ENCODE measurements at regions not wholly inside any gene's neighbourhood (a gene's known extent, or its start where the extent isn't known, plus 50 kb on each side); places are given as distances from the start of the nearest gene placed in this dataset.

DNA sequence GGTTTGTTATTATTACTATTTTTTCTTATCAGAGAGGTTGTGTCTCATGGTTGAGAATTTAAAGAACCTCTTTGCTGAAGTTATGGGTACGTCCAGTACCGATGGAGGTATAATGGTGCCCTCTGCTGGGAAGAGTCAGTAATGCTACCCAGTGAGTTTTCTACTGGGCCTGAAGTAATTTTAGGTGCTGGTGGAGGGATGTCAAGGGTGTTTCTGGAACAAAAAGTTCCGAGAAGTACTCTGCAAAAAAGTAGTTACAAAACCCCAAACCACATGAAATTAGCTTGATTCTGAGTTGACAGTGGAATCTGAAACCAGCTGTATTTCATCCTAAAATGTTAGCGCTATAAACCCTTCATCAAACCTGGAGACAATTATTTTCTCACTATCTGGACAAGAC lies 102.5 kb upstream of the MID1 start:
- DNase-seq: peak; percentile 21
- Mint-ChIP-seq H3K4me1 (no peaks in the 10 kb centered on the region), H3K9me3 (no peaks in the 10 kb centered on the region), H3K36me3 (ENCODE audit: low read depth) (no peaks in the 10 kb centered on the region), H3K27ac (no peak overlapping the region), H3K27me3 (no peaks in the 10 kb centered on the region), H3K4me3 (no peak overlapping the region)
- POLR2A ChIA-PET: no interaction called here
- CTCF ChIA-PET: interaction anchor here (0.7 to 4.7 kb wide), 3 partner anchors 9 to 533 kb away, joined by 3 to 36 read pairs (median 3); no protein-coding TSS in a partner anchor

GRCh38 chrX:10725071-10725470 lies 104.7 kb upstream of the MID1 start:
- H3K27me3 Mint-ChIP-seq: no peaks in the 10 kb centered on the region
- no peaks in the 10 kb centered on the region for H3K36me3 Mint-ChIP-seq (ENCODE audit: low read depth)
- no peak overlapping the region for H3K4me3 Mint-ChIP-seq
- H3K9me3 Mint-ChIP-seq: no peaks in the 10 kb centered on the region
- POLR2A ChIA-PET: no interaction called here
- no peak overlapping the region for H3K27ac Mint-ChIP-seq
- CTCF ChIA-PET: interaction anchor here (0.9 to 4.7 kb wide), 2 partner anchors 8 to 535 kb away, joined by 4 to 36 read pairs; no protein-coding TSS in a partner anchor
- H3K4me1 Mint-ChIP-seq: no peaks in the 10 kb centered on the region
- DNase-seq: no peak

DNA sequence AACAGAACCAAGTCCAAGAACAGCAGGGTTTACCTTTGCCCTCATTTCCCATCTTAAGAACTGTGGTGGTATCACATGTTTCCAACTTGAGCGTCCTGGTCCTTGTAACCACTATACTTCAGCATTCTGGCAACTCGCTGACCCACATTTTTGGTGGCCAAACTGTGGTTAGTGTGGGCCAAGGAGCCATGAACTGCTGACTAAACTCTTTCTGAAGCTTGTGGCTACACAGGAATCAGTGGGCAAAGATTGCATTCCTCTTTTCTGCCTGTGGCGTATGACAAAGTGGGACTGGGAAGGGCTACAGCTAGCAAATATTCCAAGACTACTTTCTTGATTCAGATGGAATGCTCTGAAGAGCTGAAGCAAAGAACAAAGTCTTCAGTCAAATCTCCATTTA lies 106.3 kb upstream of the MID1 start:
- Mint-ChIP-seq H3K4me3 (no peak overlapping the region), H3K27ac (no peak overlapping the region), H3K9me3 (no peaks in the 10 kb centered on the region), H3K27me3 (no peaks in the 10 kb centered on the region), H3K4me1 (no peaks in the 10 kb centered on the region), H3K36me3 (ENCODE audit: low read depth) (no peaks in the 10 kb centered on the region)
- no peak for DNase-seq
- ChIA-PET CTCF (interaction anchor here (1.4 kb wide), 1 partner anchor 20 kb away, joined by 3 read pairs; no protein-coding TSS in a partner anchor), POLR2A (no interaction called here)

DNA sequence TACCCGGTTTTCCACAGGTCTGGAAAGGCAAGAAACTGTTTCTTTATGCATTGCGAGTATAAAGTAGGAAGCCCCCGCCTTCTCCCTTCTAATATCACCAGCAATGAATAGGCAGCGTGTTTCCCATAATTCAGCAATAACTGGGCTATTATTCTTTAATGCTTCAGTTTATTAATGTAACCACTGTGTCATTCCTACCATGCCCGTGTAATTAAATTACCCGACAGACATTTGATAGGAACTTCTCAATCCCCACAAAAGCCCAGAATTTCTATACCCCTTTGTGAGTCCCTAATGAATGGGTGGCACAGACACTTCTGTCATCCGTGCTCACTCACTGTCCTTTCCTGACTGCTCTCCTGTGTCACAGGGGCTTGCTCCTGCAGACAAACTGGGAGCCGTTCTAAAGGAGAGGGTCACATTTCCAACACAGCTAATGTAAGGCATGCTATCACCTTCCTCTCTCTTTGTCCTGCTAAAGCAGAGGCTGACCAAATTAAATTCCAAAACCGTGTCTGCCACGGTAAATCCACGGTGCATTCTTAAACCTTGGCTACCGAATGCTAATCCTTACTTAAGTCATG lies 108.5 kb upstream of the MID1 start:
- Mint-ChIP-seq H3K4me3 (no peak overlapping the region), H3K9me3 (no peaks in the 10 kb centered on the region), H3K27me3 (no peaks in the 10 kb centered on the region), H3K36me3 (ENCODE audit: low read depth) (no peaks in the 10 kb centered on the region), H3K27ac (no peak overlapping the region), H3K4me1 (no peaks in the 10 kb centered on the region)
- CTCF ChIA-PET: no interaction called here
- DNase-seq: no peak
- POLR2A ChIA-PET: no interaction called here

- CTCF ChIA-PET: no interaction called here
- no peak for DNase-seq
- Mint-ChIP-seq H3K27ac (no peak overlapping the region), H3K4me3 (no peak overlapping the region), H3K36me3 (ENCODE audit: low read depth) (no peaks in the 10 kb centered on the region), H3K27me3 (no peaks in the 10 kb centered on the region), H3K9me3 (no peaks in the 10 kb centered on the region), H3K4me1 (no peaks in the 10 kb centered on the region)
- POLR2A ChIA-PET: no interaction called here
These were observed 119.0 kb upstream of the MID1 start for GRCh38 chrX:10739426-10739825.

GRCh38 chrX:10741003-10741402 lies 120.6 kb upstream of the MID1 start:
- Mint-ChIP-seq H3K4me3 (no peak overlapping the region), H3K27ac (no peak overlapping the region), H3K4me1 (no peaks in the 10 kb centered on the region), H3K27me3 (no peaks in the 10 kb centered on the region), H3K9me3 (no peaks in the 10 kb centered on the region), H3K36me3 (ENCODE audit: low read depth) (no peaks in the 10 kb centered on the region)
- no peak for DNase-seq
- ChIA-PET POLR2A (no interaction called here), CTCF (no interaction called here)

- POLR2A ChIA-PET: no interaction called here
- no peak for DNase-seq
- H3K4me1 Mint-ChIP-seq: no peaks in the 10 kb centered on the region
- CTCF ChIA-PET: no interaction called here
- no peak overlapping the region for H3K27ac Mint-ChIP-seq
- H3K9me3 Mint-ChIP-seq: no peaks in the 10 kb centered on the region
- no peak overlapping the region for H3K4me3 Mint-ChIP-seq
- no peaks in the 10 kb centered on the region for H3K36me3 Mint-ChIP-seq (ENCODE audit: low read depth)
- H3K27me3 Mint-ChIP-seq: no peaks in the 10 kb centered on the region
These were observed 121.2 kb upstream of the MID1 start for GRCh38 chrX:10741550-10741949.

- Mint-ChIP-seq H3K27me3 (no peaks in the 10 kb centered on the region), H3K4me1 (no peaks in the 10 kb centered on the region), H3K27ac (no peak overlapping the region), H3K9me3 (no peaks in the 10 kb centered on the region), H3K4me3 (no peak overlapping the region), H3K36me3 (ENCODE audit: low read depth) (no peaks in the 10 kb centered on the region)
- DNase-seq: no peak
- POLR2A ChIA-PET: no interaction called here
- CTCF ChIA-PET: no interaction called here
These were observed 123.1 kb upstream of the MID1 start for GRCh38 chrX:10743476-10743875.

- Mint-ChIP-seq H3K27ac (no peak overlapping the region), H3K27me3 (no peaks in the 10 kb centered on the region), H3K4me3 (no peak overlapping the region), H3K36me3 (ENCODE audit: low read depth) (no peaks in the 10 kb centered on the region), H3K4me1 (no peaks in the 10 kb centered on the region), H3K9me3 (no peaks in the 10 kb centered on the region)
- DNase-seq: no peak
- ChIA-PET CTCF (no interaction called here), POLR2A (no interaction called here)
These were observed 123.6 kb upstream of the MID1 start for GRCh38 chrX:10744007-10744406.

GRCh38 chrX:10747975-10748374 lies 127.6 kb upstream of the MID1 start:
- no peaks in the 10 kb centered on the region for H3K9me3 Mint-ChIP-seq
- H3K36me3 Mint-ChIP-seq (ENCODE audit: low read depth): no peaks in the 10 kb centered on the region
- no peak for DNase-seq
- no peak overlapping the region for H3K27ac Mint-ChIP-seq
- H3K4me1 Mint-ChIP-seq: no peaks in the 10 kb centered on the region
- ChIA-PET CTCF (no interaction called here), POLR2A (no interaction called here)
- H3K4me3 Mint-ChIP-seq: no peak overlapping the region
- no peaks in the 10 kb centered on the region for H3K27me3 Mint-ChIP-seq

GRCh38 chrX:10749113-10749512 lies 128.7 kb upstream of the MID1 start:
- ChIA-PET POLR2A (no interaction called here), CTCF (no interaction called here)
- Mint-ChIP-seq H3K36me3 (ENCODE audit: low read depth) (no peaks in the 10 kb centered on the region), H3K4me1 (no peaks in the 10 kb centered on the region), H3K27ac (no peak overlapping the region), H3K27me3 (no peaks in the 10 kb centered on the region), H3K9me3 (no peaks in the 10 kb centered on the region), H3K4me3 (no peak overlapping the region)
- no peak for DNase-seq

GRCh38 chrX:10750581-10750980 lies 130.2 kb upstream of the MID1 start:
- H3K4me3 Mint-ChIP-seq: no peak overlapping the region
- H3K36me3 Mint-ChIP-seq (ENCODE audit: low read depth): no peaks in the 10 kb centered on the region
- POLR2A ChIA-PET: no interaction called here
- no peaks in the 10 kb centered on the region for H3K27me3 Mint-ChIP-seq
- no peak overlapping the region for H3K27ac Mint-ChIP-seq
- DNase-seq: no peak
- no peaks in the 10 kb centered on the region for H3K4me1 Mint-ChIP-seq
- CTCF ChIA-PET: no interaction called here
- H3K9me3 Mint-ChIP-seq: no peaks in the 10 kb centered on the region

DNA sequence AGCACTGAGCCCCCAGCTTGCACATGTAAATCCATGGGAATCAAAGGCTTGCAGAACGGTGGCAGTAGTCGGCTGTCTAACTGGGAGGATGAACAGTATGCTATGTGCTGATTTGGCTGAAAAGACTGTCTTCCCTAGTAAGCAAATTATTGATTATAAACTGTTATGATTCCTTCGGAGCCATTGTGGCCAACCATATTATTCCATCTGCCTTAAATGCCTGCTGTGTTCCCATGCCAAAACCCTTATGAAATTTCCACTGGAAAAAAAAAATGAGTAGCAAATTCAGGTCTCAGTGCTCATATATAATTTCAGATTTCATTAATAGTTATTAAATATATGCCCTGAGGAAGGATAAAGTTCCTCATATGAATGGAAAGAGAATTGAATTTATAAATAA lies 132.7 kb upstream of the MID1 start:
- no peak for DNase-seq
- Mint-ChIP-seq H3K27me3 (no peaks in the 10 kb centered on the region), H3K36me3 (ENCODE audit: low read depth) (no peaks in the 10 kb centered on the region), H3K9me3 (no peaks in the 10 kb centered on the region), H3K4me1 (no peaks in the 10 kb centered on the region), H3K27ac (no peak overlapping the region), H3K4me3 (no peak overlapping the region)
- CTCF ChIA-PET: no interaction called here
- POLR2A ChIA-PET: no interaction called here

GRCh38 chrX:10754445-10754844 lies 134.1 kb upstream of the MID1 start:
- DNase-seq: no peak
- H3K4me3 Mint-ChIP-seq: no peak overlapping the region
- no peak overlapping the region for H3K27ac Mint-ChIP-seq
- H3K36me3 Mint-ChIP-seq (ENCODE audit: low read depth): no peaks in the 10 kb centered on the region
- POLR2A ChIA-PET: no interaction called here
- no peaks in the 10 kb centered on the region for H3K27me3 Mint-ChIP-seq
- no peaks in the 10 kb centered on the region for H3K9me3 Mint-ChIP-seq
- H3K4me1 Mint-ChIP-seq: no peaks in the 10 kb centered on the region
- CTCF ChIA-PET: no interaction called here

Data from activated CD4-positive, alpha-beta memory T cell treated with anti-CD3 and anti-CD28 coated beads, Interleukin-2, amount 10 ng/mL, durations not matched to agents 7 days and 5 days (primary cell).